HL-60 (cell line): ENCODE measurements at regions not wholly inside any gene's neighbourhood (a gene's known extent, or its start where the extent isn't known, plus 50 kb on each side); places are given as distances from the start of the nearest gene placed in this dataset.
A peak's percentile ranks its signal among the peaks of the same experiment; 100 is the strongest.

ENCODE experiments used
- DNase-seq, 2 experiments: peaks; one replicate each; pipeline ENCODE4 v3.0.0-alpha.2; 2010 to 2020; ENCODE audit warnings: low read depth in 1 of 2, low spot score in 1 of 2
- H3K27ac ChIP-seq: fragments of 250-450 bp; sonication (Bioruptor Pico); replicated peaks from 2 replicates; pipeline ENCODE4 v1.5.1; 2020; ENCODE audit warnings: mild to moderate bottlenecking, moderate library complexity
- H3K27me3 ChIP-seq: fragments of 250-450 bp; sonication (Bioruptor Pico); 2 replicates; pipeline ENCODE4 v1.5.1; 2021; ENCODE audit warnings: mild to moderate bottlenecking, moderate library complexity; ENCODE audit not compliant: insufficient read depth, poor library complexity, severe bottlenecking
- H3K4me3 ChIP-seq: replicated peaks from 2 replicates; pipeline ENCODE4 v1.5.1; 2011; ENCODE audit warnings: mild to moderate bottlenecking, control low read depth, low read length; ENCODE audit not compliant: insufficient read depth
- CTCF ChIP-seq: IDR thresholded peaks from one replicate; pipeline ENCODE4 v1.5.1; 2011; ENCODE audit warnings: low read length, control low read depth, inconsistent platforms; ENCODE audit not compliant: insufficient read depth
- GABPA ChIP-seq: IDR thresholded peaks from 2 replicates; pipeline ENCODE4 v1.6.1; 2012; ENCODE audit warnings: low read depth
- POLR2AphosphoS5 ChIP-seq: IDR thresholded peaks from 2 replicates; pipeline ENCODE4 v1.6.1; 2012; ENCODE audit warnings: low read depth
- REST ChIP-seq: IDR thresholded peaks from 2 replicates; pipeline ENCODE4 v1.6.1; 2012; ENCODE audit warnings: low read depth; ENCODE audit not compliant: insufficient replicate concordance
- SPI1 ChIP-seq: IDR thresholded peaks from 2 replicates; pipeline ENCODE4 v1.6.1; 2012; ENCODE audit warnings: low read depth, mild to moderate bottlenecking, borderline replicate concordance

- Histone ChIP-seq H3K4me3 (no peak overlapping the region), H3K27me3 (no peaks in the 10 kb centered on the region), H3K27ac (no peak overlapping the region)
- TF ChIP-seq GABPA (no peak), POLR2AphosphoS5 (no peak), REST (no peak), SPI1 (no peak), CTCF (no peak)
- no peak for DNase-seq
Observed at GRCh38 chr6:157755746-157756411, 67.2 kb upstream of the SNX9 start.

- DNase-seq: peak; percentile 32 to 81
- no peak overlapping the region for H3K4me3 ChIP-seq
- no peaks in the 10 kb centered on the region for H3K27me3 ChIP-seq
- no peak overlapping the region for H3K27ac ChIP-seq
- TF ChIP-seq REST (no peak), CTCF (peak; percentile 73), POLR2AphosphoS5 (no peak), GABPA (no peak), SPI1 (no peak)
Observed at GRCh38 chr6:157756708-157757429, 66.2 kb upstream of the SNX9 start.

GRCh38 chr6:157757430-157758403 lies 65.3 kb upstream of the SNX9 start:
- H3K27ac ChIP-seq: no peak overlapping the region
- no peak for DNase-seq
- no peaks in the 10 kb centered on the region for H3K27me3 ChIP-seq
- TF ChIP-seq POLR2AphosphoS5: no peak
- TF ChIP-seq REST: no peak
- H3K4me3 ChIP-seq: no peak overlapping the region
